NCI-H2107 treated with DMSO at 0.1 percent for 48 hours (cell line): ENCODE measurements at regions not wholly inside any gene's neighbourhood (a gene's known extent, or its start where the extent isn't known, plus 50 kb on each side); places are given as distances from the start of the nearest gene placed in this dataset.

Source experiments
- DNase-seq: peaks from one replicate; lab custom pipeline; 2025; ENCODE audit not compliant: unreplicated experiment; lab: John Stamatoyannopoulos, UW

DNA sequence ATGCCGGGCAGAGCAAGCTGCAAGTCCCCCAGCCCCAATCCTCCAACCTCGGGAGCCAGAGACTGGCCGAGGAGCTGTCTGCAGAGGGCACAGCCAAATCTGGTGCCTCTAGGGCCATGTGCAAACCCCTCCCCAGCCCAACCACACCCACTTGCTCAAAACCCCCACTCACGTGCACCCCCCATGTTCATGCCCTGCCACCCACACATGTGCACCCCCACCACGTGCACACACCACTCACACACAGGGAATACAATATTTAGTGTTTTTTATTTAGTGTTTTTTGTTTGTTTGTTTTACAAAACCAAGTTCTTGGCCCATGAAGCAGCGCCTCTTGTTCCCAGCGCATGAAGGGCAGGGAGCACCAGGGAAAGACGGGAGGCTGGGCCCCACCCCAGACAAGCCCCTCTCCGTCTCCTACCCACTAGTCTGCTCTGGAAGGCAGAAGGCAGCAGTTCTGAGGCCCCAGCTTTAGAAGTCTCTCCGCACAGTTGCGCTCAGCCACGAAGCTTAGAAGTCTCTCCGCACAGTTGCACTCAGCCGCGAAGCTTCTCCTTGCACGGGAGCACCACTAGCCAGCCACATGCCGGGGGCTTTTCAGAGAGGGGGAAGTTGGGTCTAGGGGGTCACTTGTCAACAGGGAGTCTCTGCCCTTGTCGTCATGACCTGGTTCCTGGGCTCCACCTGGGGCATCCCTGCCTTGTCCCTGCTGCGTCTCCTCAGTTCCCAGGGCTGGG lies 276.1 kb upstream of the HDAC4 start:
- DNase-seq = no peak

DNA sequence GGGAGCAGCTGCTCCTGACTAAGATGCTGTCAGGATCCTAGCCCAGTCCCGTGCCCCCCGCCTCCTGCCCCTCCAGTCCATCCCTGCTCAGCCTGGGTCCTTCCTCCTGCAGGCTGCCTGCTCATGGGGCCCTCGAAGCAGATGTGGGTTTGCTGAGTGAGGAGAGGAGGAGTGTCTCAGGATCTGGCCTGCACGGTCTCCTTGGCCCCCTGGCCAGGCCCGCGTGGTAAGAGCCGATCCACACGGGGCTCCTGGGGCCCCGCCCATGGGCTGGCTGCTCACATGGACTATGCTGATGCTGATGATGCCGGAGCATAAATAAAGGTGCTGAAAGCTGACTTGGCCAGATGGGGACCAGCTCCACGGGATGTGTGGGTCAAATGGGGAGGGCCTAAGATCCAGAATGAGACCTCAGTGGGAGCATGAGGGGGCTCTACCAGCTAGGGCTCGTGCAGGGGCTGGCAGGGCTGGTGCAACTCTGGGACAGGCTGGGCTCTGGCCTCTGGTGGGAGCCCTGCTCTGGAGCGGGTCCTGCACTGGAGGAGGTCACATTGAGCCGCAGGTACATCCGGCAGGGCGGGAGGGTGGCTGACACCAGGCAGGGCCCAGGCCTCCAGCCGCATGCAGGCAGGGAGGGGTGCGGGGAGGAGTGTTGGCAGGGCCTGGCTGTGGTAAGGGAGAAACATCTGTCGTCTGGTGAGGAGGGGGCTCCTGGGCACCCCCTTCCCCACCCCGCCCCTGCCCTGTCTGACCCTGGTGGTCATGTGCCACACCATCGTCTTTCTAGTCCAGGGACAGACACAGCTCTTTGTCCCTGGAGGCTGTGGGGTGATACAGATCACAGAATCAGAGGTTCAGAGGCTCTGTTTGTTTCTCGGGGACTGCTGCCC lies 275.3 kb upstream of the HDAC4 start:
- DNase-seq = no peak

DNA sequence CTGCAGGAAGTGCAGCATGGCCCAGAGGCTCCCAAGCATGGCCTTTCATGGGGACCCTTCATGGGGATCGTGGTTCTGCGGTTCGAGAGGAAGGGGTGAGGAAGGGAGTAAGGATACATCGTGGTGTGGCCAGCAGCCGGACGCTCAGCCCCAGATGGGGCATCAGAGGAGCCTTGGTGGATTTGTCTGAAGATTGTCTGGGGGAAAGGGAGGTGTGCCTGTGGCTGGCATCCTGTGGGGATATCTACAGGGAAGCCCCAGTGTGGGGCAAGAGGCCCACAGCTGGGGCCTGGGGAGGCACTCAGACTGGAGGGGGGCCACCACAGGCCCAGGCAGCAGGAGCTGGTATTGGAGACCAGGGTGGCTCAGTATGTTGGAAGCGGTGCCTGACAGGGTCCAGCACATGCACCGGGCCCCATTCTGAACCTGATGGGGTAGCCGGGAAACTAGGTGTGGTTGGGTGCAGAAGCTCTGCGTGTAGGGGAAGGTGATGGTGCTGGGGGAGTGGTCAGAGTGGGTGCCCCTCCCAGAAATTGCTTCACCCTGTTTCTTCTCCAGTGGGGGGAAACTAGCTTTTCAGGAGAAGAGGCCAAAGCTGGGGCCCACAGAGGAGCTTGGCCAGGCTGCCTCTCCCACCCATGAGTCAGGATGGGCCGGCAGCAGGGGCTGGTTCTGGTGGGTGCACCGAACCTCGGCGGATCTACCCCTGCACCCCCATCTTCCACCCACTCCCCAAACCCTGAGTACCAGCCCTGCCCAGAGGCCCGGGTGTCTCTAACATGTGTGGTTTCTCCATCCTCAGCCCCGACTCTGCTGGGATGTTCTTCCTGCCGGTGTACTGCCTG lies 274.4 kb upstream of the HDAC4 start:
- no peak for DNase-seq

DNA sequence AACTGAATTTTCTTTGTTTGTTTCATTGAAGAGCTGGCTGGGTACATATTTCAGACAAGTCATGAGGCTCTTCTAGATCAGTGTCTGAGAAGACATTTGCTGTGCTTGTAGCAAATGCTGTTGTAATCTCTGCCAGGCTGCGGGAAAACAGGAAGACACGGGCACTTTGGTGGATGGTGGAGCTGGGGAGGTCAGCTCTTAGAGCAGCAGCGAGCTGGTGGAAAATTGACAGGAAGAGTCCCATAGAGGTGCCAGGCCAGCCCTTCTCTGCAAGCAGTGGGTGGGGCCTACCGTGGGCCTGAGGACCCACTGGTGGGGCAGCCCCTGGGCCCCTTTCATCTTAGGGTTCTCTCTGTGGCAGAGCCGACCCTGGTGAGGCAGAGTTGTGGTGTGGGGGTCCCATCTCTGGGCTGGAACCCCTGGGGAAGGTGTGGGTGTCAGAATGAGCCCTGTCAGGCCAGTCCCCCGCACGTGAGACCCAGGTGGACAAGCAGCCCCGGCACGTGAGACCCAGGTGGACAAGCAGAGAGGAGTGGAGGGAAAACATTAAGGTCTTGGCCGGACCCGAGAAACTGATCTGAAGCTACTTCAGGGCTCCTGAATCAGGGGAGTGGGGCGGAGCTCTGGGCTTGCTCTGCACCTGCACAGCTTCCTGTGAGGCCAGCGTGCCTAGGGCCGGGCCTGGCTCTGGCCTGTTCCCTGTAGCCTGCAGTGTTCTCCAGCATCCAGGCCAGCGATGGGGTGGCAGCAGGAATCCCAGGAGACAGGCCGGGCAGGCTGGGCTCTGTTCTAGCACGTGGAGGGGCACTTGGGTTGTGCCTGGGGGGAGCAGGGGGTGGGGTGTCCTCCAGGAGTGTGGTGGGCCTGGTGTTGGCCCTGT lies 273.5 kb upstream of the HDAC4 start:
- no peak for DNase-seq

DNA sequence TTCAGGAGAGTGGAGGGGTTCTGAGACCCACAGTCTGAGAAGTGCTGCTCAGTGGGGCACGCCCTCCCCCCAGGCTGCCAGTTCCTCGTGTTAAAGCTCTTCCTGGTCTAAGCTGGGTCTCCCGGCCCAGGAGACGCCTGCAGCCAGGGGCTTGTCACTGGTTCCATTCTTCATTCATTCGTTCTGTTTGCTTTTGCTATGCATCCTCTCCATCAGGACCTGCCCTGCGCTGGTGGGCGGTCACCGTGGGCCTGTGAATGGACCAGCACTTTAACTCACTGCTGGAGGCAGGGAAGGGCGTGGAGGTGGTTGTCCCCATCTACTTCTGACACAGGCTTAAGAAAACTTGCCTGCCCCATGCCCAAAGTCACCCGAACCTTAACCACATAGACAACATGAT lies 272.8 kb upstream of the HDAC4 start:
- no peak for DNase-seq

DNA sequence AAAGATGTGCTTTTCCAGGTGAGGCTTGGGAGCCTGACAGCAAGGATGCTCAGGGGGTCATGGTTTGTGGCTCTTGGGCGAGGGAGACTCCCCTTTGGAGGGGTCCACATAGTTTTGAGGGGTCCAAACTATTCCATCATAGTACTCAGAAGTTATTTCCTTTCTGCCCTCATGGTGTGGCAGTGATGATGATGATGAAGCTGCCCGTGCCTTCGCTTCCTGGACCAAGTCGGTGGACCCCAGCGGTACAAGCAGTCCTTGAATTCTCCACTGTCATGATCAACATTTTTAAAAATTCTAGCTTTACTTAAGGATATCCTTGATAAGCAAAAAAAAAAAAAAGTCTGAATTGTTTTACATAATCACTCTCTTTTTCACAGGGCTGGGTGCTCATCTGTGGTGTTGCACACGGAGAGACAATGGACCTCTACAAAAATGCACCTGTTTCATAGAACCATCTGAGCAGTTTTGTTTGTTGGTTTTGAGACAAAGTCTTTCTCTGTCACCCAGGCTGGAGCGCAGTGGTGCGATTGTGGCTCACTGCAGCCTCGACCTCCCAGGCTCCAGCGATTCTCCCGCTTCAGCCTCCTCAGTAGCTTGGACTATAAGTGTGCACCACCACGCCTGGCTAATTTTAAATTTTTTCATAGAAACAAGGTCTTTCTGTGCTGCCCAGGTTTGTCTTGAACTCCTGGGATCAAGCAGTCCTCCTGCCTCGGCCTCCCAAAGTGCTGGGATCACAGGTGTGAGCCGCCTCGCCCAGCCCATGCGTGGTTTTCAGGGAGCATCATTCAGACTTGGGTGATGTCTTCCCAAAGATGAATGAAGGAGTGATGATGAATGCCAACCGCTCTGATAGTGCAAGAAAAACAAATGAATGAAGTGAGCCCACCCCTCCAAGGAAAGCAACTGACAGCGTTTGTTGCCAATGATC lies 271.4 kb upstream of the HDAC4 start:
- no peak for DNase-seq

DNA sequence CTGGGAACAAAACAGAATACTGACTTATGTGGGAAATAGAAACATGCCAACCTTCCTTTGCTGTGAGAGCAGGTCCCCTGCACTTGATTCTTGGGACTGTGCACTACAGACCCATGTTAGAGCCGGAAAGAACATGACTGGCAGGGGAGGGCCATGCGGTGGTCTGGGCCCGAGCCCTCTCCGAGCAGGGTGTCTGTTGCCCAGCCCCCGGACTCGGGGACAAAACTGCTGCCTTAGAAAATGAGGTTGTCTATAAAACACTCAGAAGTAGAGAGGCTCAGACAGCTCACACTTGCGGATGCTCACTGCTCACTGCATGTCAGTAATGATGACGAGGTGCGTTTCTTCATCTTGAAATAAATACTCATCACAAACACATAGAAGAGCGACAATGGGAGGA lies 270.7 kb upstream of the HDAC4 start:
- DNase-seq = no peak

DNA sequence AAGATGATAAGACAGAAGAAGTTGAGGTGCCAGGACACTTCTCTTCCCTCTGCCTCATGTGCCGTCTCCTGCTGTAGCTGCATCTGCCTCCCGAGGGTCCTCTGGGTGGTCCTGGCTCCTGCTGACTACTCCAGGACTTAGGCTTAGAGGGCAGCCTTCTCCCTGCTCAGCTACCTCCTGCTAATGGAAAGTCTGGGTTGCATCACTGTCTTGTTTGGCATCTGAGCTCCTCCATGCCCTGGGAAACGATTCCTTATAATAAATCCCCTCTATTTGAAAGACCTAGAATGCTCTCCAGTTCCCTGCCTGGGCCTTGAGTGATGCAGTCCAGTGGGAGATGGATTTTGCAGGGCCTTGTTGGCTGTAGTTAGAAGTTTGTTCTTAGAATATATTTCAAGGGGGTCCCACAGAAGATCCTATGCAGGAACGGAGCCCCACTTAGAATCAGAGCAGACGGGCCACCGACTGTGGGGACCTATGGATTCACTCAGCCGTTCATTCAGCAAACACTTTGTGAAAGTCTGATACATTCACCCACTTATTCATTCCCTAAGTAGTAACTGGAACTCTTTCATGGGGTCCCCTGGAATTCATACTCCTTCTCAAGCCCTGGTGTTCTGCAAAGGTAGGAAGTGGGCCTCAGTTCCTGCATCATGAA lies 269.8 kb upstream of the HDAC4 start:
- no peak for DNase-seq

DNA sequence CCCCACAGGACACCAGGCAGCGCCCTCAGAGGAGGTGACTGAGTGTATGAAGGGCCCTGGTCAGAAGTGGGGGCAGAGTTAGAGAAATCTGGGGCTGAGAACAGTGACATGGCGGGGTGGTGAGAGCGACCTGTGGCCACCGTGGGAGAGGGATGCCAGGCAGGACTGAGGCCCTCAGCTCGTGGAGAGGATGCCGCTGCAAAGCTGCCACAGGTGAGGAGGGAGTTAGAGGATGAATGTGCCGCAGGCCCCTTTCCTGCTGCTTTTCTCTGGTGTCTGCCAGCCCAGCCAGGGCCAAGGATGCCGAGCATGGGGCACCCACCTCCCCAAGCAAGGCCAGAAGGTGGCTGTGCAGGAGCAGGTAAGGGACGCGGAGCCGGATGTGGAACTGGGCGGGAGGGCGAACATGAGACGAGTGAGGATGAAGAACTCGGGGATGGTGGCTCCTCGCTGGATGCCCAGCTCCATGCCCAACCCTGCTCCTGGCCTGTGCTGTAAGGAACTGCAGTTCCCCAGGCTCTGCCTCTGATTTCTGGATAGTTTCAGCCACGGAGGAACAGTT lies 269.2 kb upstream of the HDAC4 start:
- no peak for DNase-seq

DNA sequence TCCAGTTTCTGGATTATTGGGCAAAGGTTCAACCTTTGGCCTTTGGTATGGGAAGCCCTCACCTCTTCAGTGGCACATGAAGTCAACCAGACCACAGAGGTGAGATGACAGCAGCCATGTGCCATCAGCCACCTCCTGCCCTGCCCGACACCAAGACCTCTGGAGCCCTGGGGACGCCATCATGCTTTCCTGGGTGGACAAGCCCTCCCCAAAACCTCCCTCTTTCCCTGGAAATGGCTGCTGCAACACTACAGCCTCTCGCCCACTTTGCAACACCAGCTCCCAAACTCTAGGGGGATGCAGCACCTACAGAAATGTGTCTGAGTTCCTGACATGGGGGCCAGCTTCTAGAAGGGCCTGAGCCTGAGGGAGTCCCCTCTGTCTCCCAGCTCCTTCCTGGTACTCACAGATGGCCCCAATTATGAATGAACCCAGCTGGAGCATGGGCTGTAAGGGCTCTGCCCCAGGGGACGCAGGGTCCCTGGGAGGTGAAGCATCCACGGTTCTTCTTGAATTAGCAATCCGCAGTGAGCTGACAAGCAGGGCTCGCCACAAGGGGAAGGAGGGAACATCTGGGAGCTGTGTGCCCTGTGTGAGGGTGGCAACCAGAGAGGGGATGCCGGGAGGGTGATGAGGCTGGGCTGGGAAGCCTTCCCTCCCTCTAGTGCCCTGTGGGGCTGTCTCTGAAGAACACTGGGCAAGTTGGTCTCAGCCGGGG lies 268.5 kb upstream of the HDAC4 start:
- DNase-seq = no peak

DNA sequence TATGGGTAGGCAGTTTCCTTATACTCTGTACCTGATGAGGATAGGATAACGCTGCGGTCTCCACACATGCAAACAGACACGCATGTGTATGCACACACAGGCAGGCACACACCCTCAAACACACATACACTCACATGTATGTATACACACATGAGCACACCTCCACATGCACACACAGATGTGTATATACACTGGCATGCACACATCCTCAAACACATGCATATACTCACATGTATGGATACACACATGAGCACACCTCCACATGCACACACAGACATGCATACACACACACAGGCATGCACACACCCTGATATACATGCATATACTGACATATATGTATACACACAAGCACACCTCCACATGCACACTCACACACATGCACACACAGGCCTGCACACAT lies 267.8 kb upstream of the HDAC4 start:
- DNase-seq = no peak

DNA sequence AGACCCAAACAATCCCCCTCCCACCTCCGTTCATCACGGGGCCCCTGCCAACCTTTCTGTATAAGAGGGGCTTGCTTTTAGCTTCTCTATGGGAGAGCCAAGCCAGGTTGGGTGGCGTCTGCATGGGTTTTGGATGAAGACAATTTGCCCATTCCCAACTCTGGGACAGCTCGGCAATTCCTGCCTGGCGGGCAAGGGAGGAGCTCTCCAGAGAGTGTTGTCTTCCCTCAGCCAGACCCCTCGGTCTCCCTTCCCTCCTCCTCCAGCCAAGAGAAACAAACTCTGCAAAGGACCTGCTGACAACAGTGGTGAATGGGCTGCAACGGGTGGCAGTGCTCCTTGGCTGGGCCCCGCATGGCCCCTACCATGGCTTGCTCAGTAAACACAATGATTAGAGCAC lies 267.2 kb upstream of the HDAC4 start:
- no peak for DNase-seq

DNA sequence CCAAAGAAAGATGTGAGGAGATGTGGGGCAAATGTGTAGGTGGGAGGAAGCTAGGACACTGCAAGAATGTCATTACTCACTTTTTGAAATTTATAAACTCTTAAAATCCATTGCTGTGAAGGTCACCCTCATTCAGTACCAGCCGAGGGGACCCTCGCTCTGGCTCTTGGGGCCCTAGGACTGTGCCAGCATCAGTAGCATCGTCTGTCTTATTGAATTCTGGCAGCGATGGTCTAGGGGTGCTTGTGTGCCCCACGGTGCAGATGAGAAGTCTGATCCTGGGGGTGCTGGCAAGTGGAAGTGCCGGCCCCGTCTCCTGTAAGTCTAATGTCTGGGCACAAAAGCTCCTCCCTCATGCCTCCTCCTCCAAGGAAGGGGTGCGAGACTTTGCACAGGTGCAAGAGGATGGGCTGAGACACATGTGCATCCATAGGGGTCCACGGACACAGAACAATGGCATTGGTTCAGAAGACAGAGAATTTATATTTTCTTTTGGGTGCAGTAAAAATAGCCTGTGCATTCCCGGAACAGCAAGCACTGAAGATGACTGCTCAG lies 266.7 kb upstream of the HDAC4 start:
- no peak for DNase-seq

DNA sequence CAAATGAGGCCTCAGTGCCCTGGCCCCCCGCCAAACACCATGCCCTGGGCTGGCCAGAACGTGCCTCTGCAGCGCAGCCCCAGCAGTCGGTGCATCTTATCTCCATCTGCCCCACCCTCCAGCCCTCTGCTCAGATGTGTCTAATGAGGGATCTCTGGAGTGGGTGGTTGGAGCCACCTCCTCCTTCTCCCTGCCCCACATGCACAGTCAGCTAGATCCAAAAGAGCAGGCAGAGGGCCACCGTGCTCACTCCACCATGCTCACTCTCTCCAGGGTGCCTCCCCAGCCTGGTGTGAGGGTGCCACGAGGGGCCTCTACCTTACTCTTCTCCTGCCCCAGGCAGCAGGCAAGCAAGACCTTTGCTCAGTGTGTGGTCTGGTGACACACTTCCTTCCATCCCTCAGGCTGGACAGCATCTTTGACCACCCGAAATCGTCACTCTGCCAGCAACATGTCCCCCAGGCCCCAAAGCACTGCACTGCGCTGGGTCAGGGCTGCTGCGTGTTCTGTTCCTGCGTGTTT lies 266.1 kb upstream of the HDAC4 start:
- DNase-seq = no peak

DNA sequence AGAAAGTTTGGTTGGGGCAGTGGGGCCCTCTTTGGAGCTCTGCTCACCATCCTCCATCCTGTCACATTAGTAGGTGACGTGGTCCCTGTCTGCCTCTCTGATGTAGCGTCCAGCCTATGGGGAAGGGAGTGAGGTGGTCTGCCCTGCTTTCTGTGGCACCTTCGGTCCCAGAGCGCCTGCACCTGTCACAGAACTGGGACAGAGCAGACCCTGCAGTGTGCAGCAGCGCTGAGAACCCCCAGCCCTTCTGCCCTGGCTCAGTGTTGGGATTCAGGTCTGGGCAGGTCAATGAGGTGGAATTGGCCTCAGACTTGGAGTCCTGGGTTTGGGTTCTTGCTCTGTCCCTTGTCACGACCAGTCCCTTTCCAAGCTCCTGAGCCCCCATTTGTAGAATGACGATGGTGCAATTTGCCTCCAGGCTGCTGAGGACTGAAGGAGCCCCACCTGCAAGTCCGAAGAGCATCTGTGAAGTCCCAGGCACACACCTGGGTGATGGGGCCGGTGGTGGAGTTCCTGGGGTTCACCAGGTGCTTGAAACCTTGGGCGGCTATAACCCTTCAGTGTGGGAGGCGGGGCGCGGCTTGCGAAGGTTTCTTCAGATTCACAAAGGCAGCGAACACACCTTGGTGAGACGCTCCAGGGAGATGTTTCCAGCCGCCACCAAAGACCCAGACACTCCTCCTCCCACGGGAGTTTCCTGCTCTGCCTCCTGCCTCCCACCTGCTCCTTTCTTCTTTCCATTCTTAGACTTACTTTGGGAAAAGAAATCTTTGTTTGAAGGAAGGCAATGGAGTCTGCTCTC lies 265.4 kb upstream of the HDAC4 start:
- DNase-seq = no peak

DNA sequence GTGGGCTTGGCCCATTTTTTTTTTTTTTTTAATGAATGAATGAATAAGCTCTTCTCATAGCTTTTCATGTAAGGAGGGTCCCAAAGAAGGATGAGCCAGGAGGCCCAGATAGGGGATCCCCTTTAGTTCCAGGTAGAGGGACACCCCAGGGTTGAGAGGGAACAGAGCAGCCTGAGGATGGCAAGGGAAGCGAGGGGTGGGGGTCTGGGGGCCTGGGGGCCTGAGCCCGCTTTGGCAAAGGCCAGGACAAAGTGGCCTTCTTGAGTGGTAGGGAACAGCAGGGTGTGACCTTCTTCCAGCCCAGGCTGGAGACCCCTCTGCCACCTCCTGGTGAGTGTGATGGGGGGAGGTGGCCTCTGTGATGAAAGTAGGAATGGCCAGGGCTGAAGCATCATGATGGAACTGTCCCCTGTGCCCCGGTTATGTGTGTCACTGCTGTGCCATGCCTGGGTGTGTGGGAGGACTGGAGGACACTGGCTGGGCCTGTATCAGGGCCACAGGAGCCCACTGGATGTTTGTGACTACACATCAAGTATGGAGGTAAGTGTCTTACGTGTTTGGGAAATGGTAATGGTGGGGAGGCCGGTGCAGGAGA lies 263.5 kb upstream of the HDAC4 start:
- DNase-seq = no peak
